ENCODE measurements at regions not wholly inside any gene's neighbourhood (a gene's known extent, or its start where the extent isn't known, plus 50 kb on each side); places are given as distances from the start of the nearest gene placed in this dataset. TPM values are rescaled to one million over a fixed set of nuclear protein-coding genes. Genes with fewer than 3 reads are reported as not detected.

DNA sequence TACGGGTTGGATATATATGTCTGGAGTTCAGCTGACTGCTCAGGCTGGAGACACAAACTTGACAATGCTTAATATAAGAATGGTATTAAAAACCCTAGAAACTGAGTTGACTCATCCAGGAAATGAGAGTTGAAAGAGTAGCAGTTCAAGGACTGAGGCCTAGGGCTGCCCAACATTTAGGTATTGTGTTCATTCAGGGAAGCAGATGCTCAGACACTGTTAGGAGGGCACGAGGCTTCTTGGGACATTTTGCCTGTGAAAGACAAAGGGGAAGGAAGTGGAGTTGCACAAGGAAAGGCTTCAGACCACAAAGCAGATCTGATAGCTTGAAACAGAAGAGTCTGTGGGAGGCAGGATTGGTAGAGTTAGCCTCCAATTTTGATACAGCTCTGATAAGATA is 52.0 kb upstream of the HS3ST1 start:
- DNase-seq, result peak; percentile 96 to 98 (median 98)
- H3K36me3 Mint-ChIP-seq, result peaks cover 0 to 2% of the 10 kb centered on the region in 2 donors
- no peaks in the 10 kb centered on the region for H3K36me3 ChIP-seq (replicated peaks in 1 of 2; ENCODE audit: control insufficient read depth in 1 of 2, insufficient read depth in 2 of 2, low read length in 2 of 2)
- no peaks in the 10 kb centered on the region for H3K27me3 ChIP-seq (ENCODE audit: control insufficient read depth in 2 of 2, insufficient read depth in 2 of 2, low read length in 2 of 2)
- no peak overlapping the region for H3K9ac ChIP-seq (ENCODE audit: insufficient read depth, low read length, poor library complexity, severe bottlenecking)
- peaks cover 0 to 3% (median 0%) of the 10 kb centered on the region in 3 donors for H3K27me3 Mint-ChIP-seq (ENCODE audit: low read depth in 3 of 3)
- peak overlapping the region in 1 of 3 experiments; percentile 57 for H3K4me3 ChIP-seq (replicated peaks in 1 of 3; ENCODE audit: low read depth in 2 of 3, low read length in 3 of 3)
- peaks cover 3% of the 10 kb centered on the region for H3K4me1 Mint-ChIP-seq
- 0% methylated on average over 1 of the region's 2 CpGs for WGBS (ENCODE audit: insufficient coverage)
- peaks cover 0 to 4% (median 1%) of the 10 kb centered on the region in 7 donors for H3K9me3 Mint-ChIP-seq
- intact Hi-C loops (cut with micrococcal nuclease), result loop anchor here (10.0 kb wide), 2 partner anchors 526 to 634 kb away; no protein-coding TSS in a partner anchor
- H3K4me2 ChIP-seq (replicated peaks; ENCODE audit: extremely low read depth, low read length, poor library complexity, severe bottlenecking), result peak overlapping the region; percentile 58
- no peaks in the 10 kb centered on the region for H3K79me2 ChIP-seq (ENCODE audit: insufficient read depth, low read length)
- no peak overlapping the region for H2AFZ ChIP-seq (ENCODE audit: insufficient read depth, low read depth, low read length, poor library complexity, severe bottlenecking)
- TF ChIP-seq CTCF (IDR thresholded peaks at IDR 0.05), result no peak
- no peak overlapping the region for H3K27ac Mint-ChIP-seq
- H3K4me3 Mint-ChIP-seq, result no peak overlapping the region
- peaks cover 37 to 49% of the 10 kb centered on the region in 2 donors for H3K4me1 ChIP-seq (ENCODE audit: control insufficient read depth in 1 of 2, insufficient read depth in 2 of 2, low read length in 2 of 2)
- no peaks in the 10 kb centered on the region for H3K9me3 ChIP-seq (replicated peaks in 1 of 2; ENCODE audit: control insufficient read depth in 1 of 2, insufficient read depth in 1 of 2, low read length in 2 of 2)
- H3K27ac ChIP-seq (ENCODE audit: low read depth in 1 of 2, low read length in 2 of 2), result peak overlapping the region in 1 of 2 donors; percentile 87
- H4K20me1 ChIP-seq (ENCODE audit: insufficient read depth, low read length), result no peaks in the 10 kb centered on the region

Small RNA genes lying in the stretch of these regions (small RNA-seq; reads per million reads assigned to genes)
- gene RF00026 (ENCODE audit: insufficient read length, low read depth), result not detected
- gene RNU6-578P (ENCODE audit: insufficient read length, low read depth), result not detected
